ENCODE measurements at regions not wholly inside any gene's neighbourhood (a gene's known extent, or its start where the extent isn't known, plus 50 kb on each side); places are given as distances from the start of the nearest gene placed in this dataset.

DNA sequence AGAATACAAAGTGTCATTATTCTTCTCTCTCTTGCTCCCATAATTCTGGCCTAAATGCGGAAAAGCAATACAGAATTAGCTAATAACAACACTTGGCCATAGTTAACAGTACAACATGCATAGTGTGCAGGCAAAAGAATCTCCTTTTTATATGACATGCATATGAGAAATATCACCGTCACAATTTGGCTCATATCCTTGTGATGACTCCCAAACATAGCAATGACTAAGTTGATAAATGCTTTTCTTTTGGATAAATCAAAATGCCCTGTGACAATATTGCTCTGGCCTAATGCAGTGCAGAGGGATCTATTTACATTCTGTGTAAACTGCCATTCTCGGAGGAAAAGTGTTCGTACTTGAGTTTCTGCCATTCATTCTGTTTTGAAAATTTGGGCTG lies 121.9 kb upstream of the GHR start:
- TF ChIP-seq, protein P1, sequence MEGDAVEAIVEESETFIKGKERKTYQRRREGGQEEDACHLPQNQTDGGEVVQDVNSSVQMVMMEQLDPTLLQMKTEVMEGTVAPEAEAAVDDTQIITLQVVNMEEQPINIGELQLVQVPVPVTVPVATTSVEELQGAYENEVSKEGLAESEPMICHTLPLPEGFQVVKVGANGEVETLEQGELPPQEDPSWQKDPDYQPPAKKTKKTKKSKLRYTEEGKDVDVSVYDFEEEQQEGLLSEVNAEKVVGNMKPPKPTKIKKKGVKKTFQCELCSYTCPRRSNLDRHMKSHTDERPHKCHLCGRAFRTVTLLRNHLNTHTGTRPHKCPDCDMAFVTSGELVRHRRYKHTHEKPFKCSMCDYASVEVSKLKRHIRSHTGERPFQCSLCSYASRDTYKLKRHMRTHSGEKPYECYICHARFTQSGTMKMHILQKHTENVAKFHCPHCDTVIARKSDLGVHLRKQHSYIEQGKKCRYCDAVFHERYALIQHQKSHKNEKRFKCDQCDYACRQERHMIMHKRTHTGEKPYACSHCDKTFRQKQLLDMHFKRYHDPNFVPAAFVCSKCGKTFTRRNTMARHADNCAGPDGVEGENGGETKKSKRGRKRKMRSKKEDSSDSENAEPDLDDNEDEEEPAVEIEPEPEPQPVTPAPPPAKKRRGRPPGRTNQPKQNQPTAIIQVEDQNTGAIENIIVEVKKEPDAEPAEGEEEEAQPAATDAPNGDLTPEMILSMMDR (IDR thresholded peaks at IDR 0.05; ENCODE audit: low read depth, low read length): no peak
- TF ChIP-seq POLR2A (IDR thresholded peaks at IDR 0.05; ENCODE audit: extremely low read depth, insufficient read length) (no peak), MYC (IDR thresholded peaks at IDR 0.05; ENCODE audit: low read depth, low read length) (no peak)
- TF ChIP-seq, protein P2, sequence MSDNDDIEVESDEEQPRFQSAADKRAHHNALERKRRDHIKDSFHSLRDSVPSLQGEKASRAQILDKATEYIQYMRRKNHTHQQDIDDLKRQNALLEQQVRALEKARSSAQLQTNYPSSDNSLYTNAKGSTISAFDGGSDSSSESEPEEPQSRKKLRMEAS (IDR thresholded peaks at IDR 0.05; ENCODE audit: low read depth, low read length): no peak

Data from NB4 (cell line).